BJ (cell line): ENCODE measurements at regions not wholly inside any gene's neighbourhood (a gene's known extent, or its start where the extent isn't known, plus 50 kb on each side); places are given as distances from the start of the nearest gene placed in this dataset.

Experiments
- CTCF ChIA-PET: fragments of 350-600 bp; formaldehyde crosslinking; extraction: SDS; loops from one replicate; lab custom pipeline; 2021; ENCODE audit warnings: antibody characterized with exemption, inconsistent platforms; lab: Yijun Ruan, JAX
- POLR2A ChIA-PET: fragments of 300-600 bp; sonication (Branson Sonifier 250); formaldehyde crosslinking; extraction: SDS; loops from one replicate; lab custom pipeline; 2021; ENCODE audit warnings: antibody characterized with exemption; lab: Charles Lee
- DNase-seq: peaks from one replicate; pipeline ENCODE4 v3.0.0-alpha.2; 2011; ENCODE audit warnings: low read depth
- H3K27me3 ChIP-seq: 2 replicates; pipeline ENCODE4 v1.6.0; 2011; ENCODE audit warnings: low read length; ENCODE audit not compliant: control insufficient read depth, insufficient read depth
- H3K36me3 ChIP-seq: 2 replicates; pipeline ENCODE4 v1.5.1; 2011; ENCODE audit warnings: low read length; ENCODE audit not compliant: control insufficient read depth, insufficient read depth
- H3K4me3 ChIP-seq: 2 replicates; pipeline ENCODE4 v1.5.1; 2011; ENCODE audit warnings: low read depth, mild to moderate bottlenecking, control low read depth, low read length
- TF ChIP-seq, protein P1 (sequence below): IDR thresholded peaks from 2 replicates; pipeline ENCODE4 v1.5.1; 2011; ENCODE audit warnings: low read depth, mild to moderate bottlenecking, control low read depth, inconsistent platforms, low read length, moderate library complexity; ENCODE audit not compliant: insufficient read depth

GRCh38 chr3:182450942-182451787 lies 342.1 kb upstream of the ATP11B start:
- Histone ChIP-seq H3K4me3 (no peak overlapping the region), H3K36me3 (no peaks in the 10 kb centered on the region), H3K27me3 (no peaks in the 10 kb centered on the region)
- CTCF ChIA-PET: no interaction called here
- no peak for DNase-seq
- TF ChIP-seq, protein P1, sequence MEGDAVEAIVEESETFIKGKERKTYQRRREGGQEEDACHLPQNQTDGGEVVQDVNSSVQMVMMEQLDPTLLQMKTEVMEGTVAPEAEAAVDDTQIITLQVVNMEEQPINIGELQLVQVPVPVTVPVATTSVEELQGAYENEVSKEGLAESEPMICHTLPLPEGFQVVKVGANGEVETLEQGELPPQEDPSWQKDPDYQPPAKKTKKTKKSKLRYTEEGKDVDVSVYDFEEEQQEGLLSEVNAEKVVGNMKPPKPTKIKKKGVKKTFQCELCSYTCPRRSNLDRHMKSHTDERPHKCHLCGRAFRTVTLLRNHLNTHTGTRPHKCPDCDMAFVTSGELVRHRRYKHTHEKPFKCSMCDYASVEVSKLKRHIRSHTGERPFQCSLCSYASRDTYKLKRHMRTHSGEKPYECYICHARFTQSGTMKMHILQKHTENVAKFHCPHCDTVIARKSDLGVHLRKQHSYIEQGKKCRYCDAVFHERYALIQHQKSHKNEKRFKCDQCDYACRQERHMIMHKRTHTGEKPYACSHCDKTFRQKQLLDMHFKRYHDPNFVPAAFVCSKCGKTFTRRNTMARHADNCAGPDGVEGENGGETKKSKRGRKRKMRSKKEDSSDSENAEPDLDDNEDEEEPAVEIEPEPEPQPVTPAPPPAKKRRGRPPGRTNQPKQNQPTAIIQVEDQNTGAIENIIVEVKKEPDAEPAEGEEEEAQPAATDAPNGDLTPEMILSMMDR: no peak
- POLR2A ChIA-PET: no interaction called here

DNA sequence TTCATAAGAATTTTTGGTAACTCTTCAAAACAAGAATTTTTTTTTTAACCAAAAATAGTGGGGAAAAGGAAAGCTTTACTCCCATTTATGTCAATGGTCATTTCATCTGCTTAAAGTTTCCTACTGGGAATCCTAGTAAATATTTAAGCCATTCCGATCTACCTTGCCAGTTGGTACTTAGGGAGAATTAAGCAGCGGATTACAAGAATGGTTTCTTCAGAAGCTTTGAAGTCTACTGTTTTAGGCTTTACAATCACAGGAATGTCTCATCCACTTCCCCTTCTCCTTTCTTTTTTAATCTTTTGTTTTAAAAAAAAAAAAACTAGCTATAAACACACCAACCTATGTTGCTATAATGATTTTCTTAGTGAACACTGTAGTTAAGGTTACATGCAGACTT lies 341.4 kb upstream of the ATP11B start:
- TF ChIP-seq, protein P1: no peak
- Histone ChIP-seq H3K4me3 (no peak overlapping the region), H3K36me3 (no peaks in the 10 kb centered on the region), H3K27me3 (no peaks in the 10 kb centered on the region)
- CTCF ChIA-PET: no interaction called here
- DNase-seq: no peak
- POLR2A ChIA-PET: no interaction called here

DNA sequence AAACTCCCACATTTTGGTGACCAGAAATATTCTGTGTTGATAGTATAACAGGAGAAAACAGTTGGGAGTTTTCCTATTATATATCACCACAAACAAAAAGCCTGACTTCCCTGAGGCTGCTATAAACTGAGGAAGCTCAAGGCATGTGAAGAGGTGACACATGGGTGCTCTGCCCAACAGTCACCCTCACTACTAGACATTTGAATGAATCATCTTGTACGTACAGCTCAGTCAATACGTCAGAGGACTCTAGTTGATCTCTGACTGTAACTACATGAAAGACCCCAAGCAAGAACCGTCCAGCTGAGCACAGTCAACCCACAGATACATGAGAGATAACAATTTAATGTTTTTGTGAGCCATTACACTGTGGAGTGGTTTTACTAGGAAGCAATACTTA lies 338.3 kb upstream of the ATP11B start:
- Histone ChIP-seq H3K27me3 (no peaks in the 10 kb centered on the region), H3K36me3 (no peaks in the 10 kb centered on the region), H3K4me3 (no peak overlapping the region)
- POLR2A ChIA-PET: no interaction called here
- CTCF ChIA-PET: no interaction called here
- DNase-seq: no peak
- TF ChIP-seq, protein P1: no peak

DNA sequence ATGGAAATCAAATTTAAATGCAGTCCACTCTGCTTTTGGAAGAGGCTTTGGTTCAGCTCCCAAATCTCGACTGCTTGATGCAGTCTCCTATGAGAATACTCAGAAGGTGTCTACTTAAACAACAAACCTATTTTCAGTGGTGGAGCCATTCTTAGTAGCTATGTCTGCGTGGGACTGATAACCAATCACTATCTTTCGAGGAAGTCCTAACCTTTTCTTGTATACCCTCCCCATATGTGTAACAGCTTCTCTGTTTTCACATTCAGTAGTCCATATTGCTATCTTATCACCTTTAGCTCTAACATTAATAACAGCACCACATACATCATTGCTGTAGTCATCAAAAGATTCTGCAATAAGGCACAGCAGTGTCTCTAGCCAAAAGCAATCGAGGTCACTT lies 333.0 kb upstream of the ATP11B start:
- CTCF ChIA-PET: no interaction called here
- POLR2A ChIA-PET: no interaction called here
- DNase-seq: no peak
- no peaks in the 10 kb centered on the region for H3K27me3 ChIP-seq
- H3K4me3 ChIP-seq: no peak overlapping the region
- H3K36me3 ChIP-seq: no peaks in the 10 kb centered on the region
- TF ChIP-seq, protein P1: no peak

- ChIA-PET CTCF (no interaction called here), POLR2A (no interaction called here)
- Histone ChIP-seq H3K4me3 (no peak overlapping the region), H3K27me3 (no peaks in the 10 kb centered on the region), H3K36me3 (no peaks in the 10 kb centered on the region)
- TF ChIP-seq, protein P1: no peak
- DNase-seq: no peak
Measured at GRCh38 chr3:182462152-182462551, 331.2 kb upstream of the ATP11B start.
